ENCODE measurements at regions not wholly inside any gene's neighbourhood (a gene's known extent, or its start where the extent isn't known, plus 50 kb on each side); places are given as distances from the start of the nearest gene placed in this dataset.

- Histone ChIP-seq H2AFZ (ENCODE audit: low read length) (no peak overlapping the region), H3K4me2 (ENCODE audit: low read depth, low read length) (no peak overlapping the region), H3K79me2 (ENCODE audit: insufficient read depth, low read length) (no peaks in the 10 kb centered on the region), H3K27me3 (ENCODE audit: control insufficient read depth in 1 of 2, insufficient read depth in 2 of 2, low read length in 2 of 2) (no peaks in the 10 kb centered on the region), H3K4me1 (ENCODE audit: insufficient read depth, low read length) (peaks cover 22% of the 10 kb centered on the region), H4K20me1 (ENCODE audit: insufficient read depth, low read length) (no peaks in the 10 kb centered on the region), H3K9me3 (ENCODE audit: low read length) (no peaks in the 10 kb centered on the region), H3K4me3 (replicated peaks in 1 of 3; ENCODE audit: insufficient read depth in 1 of 3, low read depth in 2 of 3, low read length in 3 of 3) (no peak overlapping the region), H3K27ac (ENCODE audit: extremely low read length, insufficient read depth, low read length) (no peak overlapping the region), H3K36me3 (replicated peaks in 1 of 2; ENCODE audit: control insufficient read depth in 1 of 2, insufficient read depth in 2 of 2, low read length in 2 of 2) (no peaks in the 10 kb centered on the region), H3K9ac (ENCODE audit: insufficient read depth, low read depth, low read length) (no peak overlapping the region)
- POLR2A ChIA-PET: no interaction called here
- intact Hi-C loops (cut with micrococcal nuclease; ENCODE audit: unreplicated experiment) (loop anchor here (5.0 kb wide), 1 partner anchor 92 kb away; no protein-coding TSS in a partner anchor), in situ Hi-C loops (cut with HindIII; ENCODE audit: extremely low pct_ligation_motif_present, low pct_unique_long_range_greater_than_20kb) (no loop called here)
- BruUV-seq (replicated peaks): no TSS peak
- DNase-seq (ENCODE audit: low spot score) (no peak), FAIRE-seq (no peak), ATAC-seq (no peak)
- CTCF ChIA-PET (ENCODE audit: low intra/inter-chr PET ratio, low total read pairs): no interaction called here
- 3% methylated on average over 3 of the region's 3 CpGs for WGBS (ENCODE audit: low lambda C conversion rate)
- TF ChIP-seq ZNF446 (CRISPR knock-in tag; IDR thresholded peaks at IDR 0.05) (no peak), ZNF773 (CRISPR knock-in tag; IDR thresholded peaks at IDR 0.05; ENCODE audit: borderline replicate concordance) (no peak)
Measured at GRCh38 chr12:71219224-71219623, 61.4 kb upstream of the TSPAN8 start.

- BruUV-seq (replicated peaks): no TSS peak
- H3K27ac ChIP-seq (ENCODE audit: extremely low read length, insufficient read depth, low read length): no peak overlapping the region
- H3K27me3 ChIP-seq (ENCODE audit: control insufficient read depth in 1 of 2, insufficient read depth in 2 of 2, low read length in 2 of 2): no peaks in the 10 kb centered on the region
- no peaks in the 10 kb centered on the region for H3K9me3 ChIP-seq (ENCODE audit: low read length)
- WGBS (ENCODE audit: low lambda C conversion rate): 33% methylated on average over 1 of the region's 1 CpG
- CTCF ChIA-PET (ENCODE audit: low intra/inter-chr PET ratio, low total read pairs): no interaction called here
- POLR2A ChIA-PET: no interaction called here
- H2AFZ ChIP-seq (ENCODE audit: low read length): no peak overlapping the region
- H3K4me3 ChIP-seq (replicated peaks in 1 of 3; ENCODE audit: insufficient read depth in 1 of 3, low read depth in 2 of 3, low read length in 3 of 3): no peak overlapping the region
- FAIRE-seq (no peak), DNase-seq (ENCODE audit: low spot score) (no peak), ATAC-seq (no peak)
- H3K4me2 ChIP-seq (ENCODE audit: low read depth, low read length): no peak overlapping the region
- in situ Hi-C loops (cut with HindIII; ENCODE audit: extremely low pct_ligation_motif_present, low pct_unique_long_range_greater_than_20kb) (no loop called here), intact Hi-C loops (cut with micrococcal nuclease; ENCODE audit: unreplicated experiment) (loop anchor here (5.0 kb wide), 1 partner anchor 91 kb away; no protein-coding TSS in a partner anchor)
- no peaks in the 10 kb centered on the region for H3K79me2 ChIP-seq (ENCODE audit: insufficient read depth, low read length)
- no peak for TF ChIP-seq ZBTB21 (CRISPR knock-in tag; IDR thresholded peaks at IDR 0.05)
- H4K20me1 ChIP-seq (ENCODE audit: insufficient read depth, low read length): no peaks in the 10 kb centered on the region
- H3K36me3 ChIP-seq (replicated peaks in 1 of 2; ENCODE audit: control insufficient read depth in 1 of 2, insufficient read depth in 2 of 2, low read length in 2 of 2): no peaks in the 10 kb centered on the region
- peaks cover 26% of the 10 kb centered on the region for H3K4me1 ChIP-seq (ENCODE audit: insufficient read depth, low read length)
- H3K9ac ChIP-seq (ENCODE audit: insufficient read depth, low read depth, low read length): no peak overlapping the region
Measured at GRCh38 chr12:71218616-71219015, 60.8 kb upstream of the TSPAN8 start.
